ENCODE measurements at regions not wholly inside any gene's neighbourhood (a gene's known extent, or its start where the extent isn't known, plus 50 kb on each side); places are given as distances from the start of the nearest gene placed in this dataset.

DNA sequence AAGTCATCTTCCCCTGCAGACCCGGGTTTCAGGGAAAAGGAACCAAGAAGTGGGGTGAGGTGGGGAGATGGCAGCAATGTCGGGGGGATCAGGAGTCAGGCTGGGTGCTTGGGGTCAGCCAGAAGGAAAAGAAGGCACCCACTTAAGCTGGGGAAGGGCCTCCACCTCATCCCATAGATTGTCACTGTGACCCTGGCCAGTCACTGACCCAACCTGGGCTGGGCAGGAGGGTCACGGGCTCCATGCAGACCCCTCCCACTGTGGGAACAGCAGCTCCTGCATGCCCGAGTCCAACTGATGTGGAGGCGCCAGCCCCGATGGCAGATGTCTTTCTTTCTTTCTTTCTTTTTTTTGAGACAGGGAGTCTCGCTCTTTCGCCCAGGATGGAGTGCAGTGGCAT, 53.6 kb upstream of the HAAO start:
- ChIA-PET CTCF (no interaction called here), POLR2A (no interaction called here)
- no peaks in the 10 kb centered on the region for H3K9me3 ChIP-seq (ENCODE audit: control insufficient read depth, insufficient read depth, low read depth, low read length)
- TF ChIP-seq, protein P1, sequence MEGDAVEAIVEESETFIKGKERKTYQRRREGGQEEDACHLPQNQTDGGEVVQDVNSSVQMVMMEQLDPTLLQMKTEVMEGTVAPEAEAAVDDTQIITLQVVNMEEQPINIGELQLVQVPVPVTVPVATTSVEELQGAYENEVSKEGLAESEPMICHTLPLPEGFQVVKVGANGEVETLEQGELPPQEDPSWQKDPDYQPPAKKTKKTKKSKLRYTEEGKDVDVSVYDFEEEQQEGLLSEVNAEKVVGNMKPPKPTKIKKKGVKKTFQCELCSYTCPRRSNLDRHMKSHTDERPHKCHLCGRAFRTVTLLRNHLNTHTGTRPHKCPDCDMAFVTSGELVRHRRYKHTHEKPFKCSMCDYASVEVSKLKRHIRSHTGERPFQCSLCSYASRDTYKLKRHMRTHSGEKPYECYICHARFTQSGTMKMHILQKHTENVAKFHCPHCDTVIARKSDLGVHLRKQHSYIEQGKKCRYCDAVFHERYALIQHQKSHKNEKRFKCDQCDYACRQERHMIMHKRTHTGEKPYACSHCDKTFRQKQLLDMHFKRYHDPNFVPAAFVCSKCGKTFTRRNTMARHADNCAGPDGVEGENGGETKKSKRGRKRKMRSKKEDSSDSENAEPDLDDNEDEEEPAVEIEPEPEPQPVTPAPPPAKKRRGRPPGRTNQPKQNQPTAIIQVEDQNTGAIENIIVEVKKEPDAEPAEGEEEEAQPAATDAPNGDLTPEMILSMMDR (IDR thresholded peaks at IDR 0.05), result no peak
- TF ChIP-seq SIN3A (IDR thresholded peaks at IDR 0.05; ENCODE audit: borderline replicate concordance, insufficient read depth, low read depth, low read length) (no peak), TCF7L2 (IDR thresholded peaks at IDR 0.05; ENCODE audit: low read depth, low read length) (no peak), POLR2AphosphoS5 (IDR thresholded peaks at IDR 0.05; ENCODE audit: low read depth, low read length) (no peak)
- TF ChIP-seq, protein P2, sequence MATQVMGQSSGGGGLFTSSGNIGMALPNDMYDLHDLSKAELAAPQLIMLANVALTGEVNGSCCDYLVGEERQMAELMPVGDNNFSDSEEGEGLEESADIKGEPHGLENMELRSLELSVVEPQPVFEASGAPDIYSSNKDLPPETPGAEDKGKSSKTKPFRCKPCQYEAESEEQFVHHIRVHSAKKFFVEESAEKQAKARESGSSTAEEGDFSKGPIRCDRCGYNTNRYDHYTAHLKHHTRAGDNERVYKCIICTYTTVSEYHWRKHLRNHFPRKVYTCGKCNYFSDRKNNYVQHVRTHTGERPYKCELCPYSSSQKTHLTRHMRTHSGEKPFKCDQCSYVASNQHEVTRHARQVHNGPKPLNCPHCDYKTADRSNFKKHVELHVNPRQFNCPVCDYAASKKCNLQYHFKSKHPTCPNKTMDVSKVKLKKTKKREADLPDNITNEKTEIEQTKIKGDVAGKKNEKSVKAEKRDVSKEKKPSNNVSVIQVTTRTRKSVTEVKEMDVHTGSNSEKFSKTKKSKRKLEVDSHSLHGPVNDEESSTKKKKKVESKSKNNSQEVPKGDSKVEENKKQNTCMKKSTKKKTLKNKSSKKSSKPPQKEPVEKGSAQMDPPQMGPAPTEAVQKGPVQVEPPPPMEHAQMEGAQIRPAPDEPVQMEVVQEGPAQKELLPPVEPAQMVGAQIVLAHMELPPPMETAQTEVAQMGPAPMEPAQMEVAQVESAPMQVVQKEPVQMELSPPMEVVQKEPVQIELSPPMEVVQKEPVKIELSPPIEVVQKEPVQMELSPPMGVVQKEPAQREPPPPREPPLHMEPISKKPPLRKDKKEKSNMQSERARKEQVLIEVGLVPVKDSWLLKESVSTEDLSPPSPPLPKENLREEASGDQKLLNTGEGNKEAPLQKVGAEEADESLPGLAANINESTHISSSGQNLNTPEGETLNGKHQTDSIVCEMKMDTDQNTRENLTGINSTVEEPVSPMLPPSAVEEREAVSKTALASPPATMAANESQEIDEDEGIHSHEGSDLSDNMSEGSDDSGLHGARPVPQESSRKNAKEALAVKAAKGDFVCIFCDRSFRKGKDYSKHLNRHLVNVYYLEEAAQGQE (IDR thresholded peaks at IDR 0.05; ENCODE audit: insufficient read depth in 1 of 2, low read depth in 2 of 2, low read length in 1 of 2), result no peak
- no peaks in the 10 kb centered on the region for H3K4me1 ChIP-seq (ENCODE audit: control insufficient read depth, insufficient read depth, low read length)
- no TSS peak for BruUV-seq (replicated peaks)
- intact Hi-C loops (cut with micrococcal nuclease; ENCODE audit: unreplicated experiment) (no loop called here), in situ Hi-C loops (cut with HindIII; ENCODE audit: low pct_unique_long_range_greater_than_20kb, low sequenced_read_pairs) (no loop called here)
- H3K36me3 ChIP-seq (ENCODE audit: control insufficient read depth, insufficient read depth, low read length), result no peaks in the 10 kb centered on the region
- H3K27ac ChIP-seq (ENCODE audit: low read length), result no peak overlapping the region
- H3K4me3 ChIP-seq (ENCODE audit: low read depth in 2 of 2, low read length in 2 of 2), result no peak overlapping the region
- H3K27me3 ChIP-seq (ENCODE audit: control insufficient read depth, insufficient read depth, low read length), result no peaks in the 10 kb centered on the region
- no peak for ATAC-seq
- no peak for DNase-seq (ENCODE audit: low read depth, low spot score)

DNA sequence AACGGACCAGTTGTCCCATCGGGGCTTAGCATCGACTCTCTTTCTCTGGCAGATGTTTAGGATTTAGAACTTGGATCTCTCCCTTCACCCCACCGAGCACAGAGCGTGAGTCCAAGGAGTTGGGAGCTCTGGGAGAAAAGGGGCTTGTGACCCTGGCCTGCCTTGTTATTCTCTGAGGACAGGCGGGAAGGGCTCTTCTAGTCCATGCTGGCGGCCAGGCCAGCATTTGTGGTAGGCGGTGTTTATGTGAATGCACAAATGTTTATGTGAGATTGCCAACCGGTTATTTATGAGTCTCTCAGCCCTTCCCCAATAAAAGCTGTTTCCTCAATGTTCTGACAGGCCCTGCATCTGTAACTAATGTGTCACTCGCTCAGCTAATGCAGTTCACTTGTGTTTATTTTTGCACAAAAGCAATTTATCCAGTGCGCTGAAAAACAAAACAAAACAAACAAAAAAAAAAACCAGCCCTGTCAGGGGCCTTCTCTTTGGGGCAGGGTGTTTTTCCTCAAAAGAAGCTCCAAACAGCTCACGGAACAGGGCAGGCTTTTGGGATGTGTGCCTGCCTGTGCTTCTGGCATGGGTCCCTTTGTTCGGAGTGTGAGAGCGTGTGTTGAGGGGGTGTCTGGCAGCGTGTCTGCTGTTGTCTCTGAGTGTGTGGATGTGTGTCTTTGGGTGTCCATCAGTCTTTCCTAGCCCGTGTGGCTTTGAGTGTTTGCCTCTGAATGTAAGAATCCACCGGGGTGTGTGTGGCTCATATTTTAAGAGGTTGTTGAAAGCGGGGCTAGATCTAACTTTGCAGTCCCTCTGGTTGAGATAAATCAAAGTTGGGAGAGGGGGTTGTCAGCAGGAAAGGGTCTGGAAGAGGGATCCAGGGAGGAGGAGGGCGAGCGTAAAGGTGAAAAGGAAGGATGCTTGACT, 52.8 kb upstream of the HAAO start:
- intact Hi-C loops (cut with micrococcal nuclease; ENCODE audit: unreplicated experiment), result no loop called here
- Histone ChIP-seq H3K4me3 (ENCODE audit: low read depth in 2 of 2, low read length in 2 of 2) (no peak overlapping the region), H3K9me3 (ENCODE audit: control insufficient read depth, insufficient read depth, low read depth, low read length) (no peaks in the 10 kb centered on the region), H3K27me3 (ENCODE audit: control insufficient read depth, insufficient read depth, low read length) (no peaks in the 10 kb centered on the region), H3K36me3 (ENCODE audit: control insufficient read depth, insufficient read depth, low read length) (no peaks in the 10 kb centered on the region), H3K4me1 (ENCODE audit: control insufficient read depth, insufficient read depth, low read length) (no peaks in the 10 kb centered on the region), H3K27ac (ENCODE audit: low read length) (no peak overlapping the region)
- POLR2A ChIA-PET, result no interaction called here
- in situ Hi-C loops (cut with HindIII; ENCODE audit: low pct_unique_long_range_greater_than_20kb, low sequenced_read_pairs), result no loop called here
- BruUV-seq (replicated peaks), result no TSS peak
- ATAC-seq (no peak), DNase-seq (ENCODE audit: low read depth, low spot score) (no peak)
- TF ChIP-seq POLR2AphosphoS5 (IDR thresholded peaks at IDR 0.05; ENCODE audit: low read depth, low read length), result no peak
- TF ChIP-seq, protein P1 (IDR thresholded peaks at IDR 0.05), result no peak
- no peak for TF ChIP-seq SIN3A (IDR thresholded peaks at IDR 0.05; ENCODE audit: borderline replicate concordance, insufficient read depth, low read depth, low read length)
- TF ChIP-seq TCF7L2 (IDR thresholded peaks at IDR 0.05; ENCODE audit: low read depth, low read length), result no peak
- TF ChIP-seq, protein P2 (IDR thresholded peaks at IDR 0.05; ENCODE audit: insufficient read depth in 1 of 2, low read depth in 2 of 2, low read length in 1 of 2), result no peak
- CTCF ChIA-PET, result interaction anchor here (0.7 kb wide), 1 partner anchor 223 kb away, joined by 6 read pairs; no protein-coding TSS in a partner anchor

Data from Panc1 (cell line).